WTC11 (cell line): ENCODE measurements at regions not wholly inside any gene's neighbourhood (a gene's known extent, or its start where the extent isn't known, plus 50 kb on each side); places are given as distances from the start of the nearest gene placed in this dataset.

ENCODE experiments used
- ATAC-seq: fragments of 200-7000 bp; cut with Tn5 transposase; 2 replicates; pipeline ENCODE4 v1.10.0; 2021; ENCODE audit warnings: mild to moderate bottlenecking, moderate library complexity
- CTCF ChIA-PET: fragments of 300-600 bp; sonication (Branson Sonifier 250); formaldehyde crosslinking; loops from one replicate; lab custom pipeline; 2021; ENCODE audit warnings: antibody characterized with exemption; lab: Charles Lee
- POLR2A ChIA-PET: fragments of 350-600 bp; sonication (Branson Sonifier 250); formaldehyde crosslinking; loops from one replicate; lab custom pipeline; 2021; ENCODE audit warnings: antibody characterized with exemption; lab: Charles Lee
- DNase-seq: peaks from one replicate; pipeline ENCODE4 v3.0.0; 2021; ENCODE audit warnings: low spot score
- H3K27ac Mint-ChIP-seq: 2 replicates; pipeline ENCODE4 v1.8.0; 2021; ENCODE audit warnings: mixed read lengths
- H3K27me3 Mint-ChIP-seq: 2 replicates; pipeline ENCODE4 v1.8.0; 2021; ENCODE audit warnings: low read depth, mild to moderate bottlenecking, moderate library complexity, mixed read lengths
- H3K36me3 Mint-ChIP-seq: 2 replicates; pipeline ENCODE4 v1.8.0; 2021; ENCODE audit warnings: mixed read lengths
- H3K4me1 Mint-ChIP-seq: 2 replicates; pipeline ENCODE4 v1.8.0; 2022; ENCODE audit warnings: mixed read lengths
- H3K4me3 Mint-ChIP-seq: 2 replicates; pipeline ENCODE4 v1.8.0; 2021; ENCODE audit warnings: mild to moderate bottlenecking, moderate library complexity, mixed read lengths
- H3K9me3 Mint-ChIP-seq: 2 replicates; pipeline ENCODE4 v1.8.0; 2021; ENCODE audit warnings: mixed read lengths
- AFF4 ChIP-seq: sonication (generic); formaldehyde crosslinking; IDR thresholded peaks from 2 replicates; pipeline ENCODE4 v1.8.1; 2023; ENCODE audit warnings: mild to moderate bottlenecking, missing genetic modification reagents, borderline replicate concordance
- AR ChIP-seq: fragments of 250-450 bp; sonication (Bioruptor Pico); IDR thresholded peaks from 2 replicates; pipeline ENCODE4 v1.9.0; 2021; ENCODE audit warnings: mild to moderate bottlenecking
- ATF1 ChIP-seq: sonication (generic); formaldehyde crosslinking; IDR thresholded peaks from 2 replicates; pipeline ENCODE4 v1.8.1; 2023; ENCODE audit warnings: mild to moderate bottlenecking, moderate library complexity, missing genetic modification reagents
- CREB1 ChIP-seq: sonication (generic); formaldehyde crosslinking; IDR thresholded peaks from 2 replicates; pipeline ENCODE4 v1.8.0; 2023; ENCODE audit warnings: mild to moderate bottlenecking, missing genetic modification reagents
- ESRRA ChIP-seq: sonication (generic); formaldehyde crosslinking; IDR thresholded peaks from 2 replicates; pipeline ENCODE4 v1.8.1; 2022; ENCODE audit warnings: mild to moderate bottlenecking, missing genetic modification reagents, borderline replicate concordance
- FOXP1 ChIP-seq: sonication (generic); formaldehyde crosslinking; IDR thresholded peaks from 2 replicates; pipeline ENCODE4 v1.8.0; 2022; ENCODE audit warnings: missing genetic modification reagents, mild to moderate bottlenecking, moderate library complexity, borderline replicate concordance
- NR3C1 ChIP-seq: sonication (generic); formaldehyde crosslinking; conservative IDR thresholded peaks from 2 replicates; pipeline ENCODE4 v1.8.1; 2023; ENCODE audit warnings: low read depth, mild to moderate bottlenecking, missing genetic modification reagents
- OVOL2 ChIP-seq: fragments of 250-450 bp; sonication (Bioruptor Pico); IDR thresholded peaks from 2 replicates; pipeline ENCODE4 v1.9.0; 2021; ENCODE audit warnings: mild to moderate bottlenecking, borderline replicate concordance
- PRRX2 ChIP-seq: fragments of 250-450 bp; sonication (Bioruptor Pico); IDR thresholded peaks from 2 replicates; pipeline ENCODE4 v1.8.0; 2021; ENCODE audit warnings: mild to moderate bottlenecking
- SMAD3 ChIP-seq: sonication (generic); formaldehyde crosslinking; IDR thresholded peaks from 2 replicates; pipeline ENCODE4 v1.8.0; 2022; ENCODE audit warnings: missing genetic modification reagents, mild to moderate bottlenecking, borderline replicate concordance
- TP53 ChIP-seq: sonication (generic); formaldehyde crosslinking; IDR thresholded peaks from 2 replicates; pipeline ENCODE4 v1.8.1; 2023; ENCODE audit warnings: mild to moderate bottlenecking, missing genetic modification reagents
- ZNF317 ChIP-seq: sonication (generic); formaldehyde crosslinking; IDR thresholded peaks from 2 replicates; pipeline ENCODE4 v1.8.1; 2023; ENCODE audit warnings: low read depth, mild to moderate bottlenecking, moderate library complexity, missing genetic modification reagents, borderline replicate concordance
- ZNF532 ChIP-seq: fragments of 250-450 bp; sonication (Bioruptor Pico); IDR thresholded peaks from 2 replicates; pipeline ENCODE4 v1.9.0; 2021; ENCODE audit warnings: mild to moderate bottlenecking, borderline replicate concordance
- TF ChIP-seq, protein P1 (sequence below): sonication (generic); formaldehyde crosslinking; IDR thresholded peaks from 2 replicates; pipeline ENCODE4 v1.8.1; 2022; ENCODE audit warnings: missing genetic modification reagents, borderline replicate concordance
- TF ChIP-seq, protein P2 (sequence below): sonication (generic); formaldehyde crosslinking; IDR thresholded peaks from 2 replicates; pipeline ENCODE4 v1.8.1; 2023; ENCODE audit warnings: mild to moderate bottlenecking, missing genetic modification reagents
- TF ChIP-seq, protein P3 (sequence below): sonication (generic); formaldehyde crosslinking; IDR thresholded peaks from 2 replicates; pipeline ENCODE4 v1.8.0; 2022; ENCODE audit warnings: mild to moderate bottlenecking, missing genetic modification reagents

- H3K27ac Mint-ChIP-seq = no peak overlapping the region
- peaks cover 4% of the 10 kb centered on the region for H3K27me3 Mint-ChIP-seq
- CTCF ChIA-PET = no interaction called here
- TF ChIP-seq PRRX2 (CRISPR knock-in tag) = no peak
- no peak for TF ChIP-seq OVOL2 (CRISPR knock-in tag)
- no peak for TF ChIP-seq NR3C1 (CRISPR knock-in tag)
- TF ChIP-seq, protein P1, sequence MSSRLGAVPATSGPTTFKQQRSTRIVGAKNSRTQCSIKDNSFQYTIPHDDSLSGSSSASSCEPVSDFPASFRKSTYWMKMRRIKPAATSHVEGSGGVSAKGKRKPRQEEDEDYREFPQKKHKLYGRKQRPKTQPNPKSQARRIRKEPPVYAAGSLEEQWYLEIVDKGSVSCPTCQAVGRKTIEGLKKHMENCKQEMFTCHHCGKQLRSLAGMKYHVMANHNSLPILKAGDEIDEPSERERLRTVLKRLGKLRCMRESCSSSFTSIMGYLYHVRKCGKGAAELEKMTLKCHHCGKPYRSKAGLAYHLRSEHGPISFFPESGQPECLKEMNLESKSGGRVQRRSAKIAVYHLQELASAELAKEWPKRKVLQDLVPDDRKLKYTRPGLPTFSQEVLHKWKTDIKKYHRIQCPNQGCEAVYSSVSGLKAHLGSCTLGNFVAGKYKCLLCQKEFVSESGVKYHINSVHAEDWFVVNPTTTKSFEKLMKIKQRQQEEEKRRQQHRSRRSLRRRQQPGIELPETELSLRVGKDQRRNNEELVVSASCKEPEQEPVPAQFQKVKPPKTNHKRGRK (CRISPR knock-in tag) = no peak
- no peak for TF ChIP-seq ESRRA (CRISPR knock-in tag)
- TF ChIP-seq SMAD3 = no peak
- TF ChIP-seq ZNF317 = no peak
- TF ChIP-seq TP53 = no peak
- TF ChIP-seq CREB1 (CRISPR knock-in tag) = no peak
- no peak for TF ChIP-seq ATF1 (CRISPR knock-in tag)
- TF ChIP-seq ZNF532 = no peak
- TF ChIP-seq, protein P2, sequence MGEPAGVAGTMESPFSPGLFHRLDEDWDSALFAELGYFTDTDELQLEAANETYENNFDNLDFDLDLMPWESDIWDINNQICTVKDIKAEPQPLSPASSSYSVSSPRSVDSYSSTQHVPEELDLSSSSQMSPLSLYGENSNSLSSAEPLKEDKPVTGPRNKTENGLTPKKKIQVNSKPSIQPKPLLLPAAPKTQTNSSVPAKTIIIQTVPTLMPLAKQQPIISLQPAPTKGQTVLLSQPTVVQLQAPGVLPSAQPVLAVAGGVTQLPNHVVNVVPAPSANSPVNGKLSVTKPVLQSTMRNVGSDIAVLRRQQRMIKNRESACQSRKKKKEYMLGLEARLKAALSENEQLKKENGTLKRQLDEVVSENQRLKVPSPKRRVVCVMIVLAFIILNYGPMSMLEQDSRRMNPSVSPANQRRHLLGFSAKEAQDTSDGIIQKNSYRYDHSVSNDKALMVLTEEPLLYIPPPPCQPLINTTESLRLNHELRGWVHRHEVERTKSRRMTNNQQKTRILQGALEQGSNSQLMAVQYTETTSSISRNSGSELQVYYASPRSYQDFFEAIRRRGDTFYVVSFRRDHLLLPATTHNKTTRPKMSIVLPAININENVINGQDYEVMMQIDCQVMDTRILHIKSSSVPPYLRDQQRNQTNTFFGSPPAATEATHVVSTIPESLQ = no peak
- TF ChIP-seq, protein P3, sequence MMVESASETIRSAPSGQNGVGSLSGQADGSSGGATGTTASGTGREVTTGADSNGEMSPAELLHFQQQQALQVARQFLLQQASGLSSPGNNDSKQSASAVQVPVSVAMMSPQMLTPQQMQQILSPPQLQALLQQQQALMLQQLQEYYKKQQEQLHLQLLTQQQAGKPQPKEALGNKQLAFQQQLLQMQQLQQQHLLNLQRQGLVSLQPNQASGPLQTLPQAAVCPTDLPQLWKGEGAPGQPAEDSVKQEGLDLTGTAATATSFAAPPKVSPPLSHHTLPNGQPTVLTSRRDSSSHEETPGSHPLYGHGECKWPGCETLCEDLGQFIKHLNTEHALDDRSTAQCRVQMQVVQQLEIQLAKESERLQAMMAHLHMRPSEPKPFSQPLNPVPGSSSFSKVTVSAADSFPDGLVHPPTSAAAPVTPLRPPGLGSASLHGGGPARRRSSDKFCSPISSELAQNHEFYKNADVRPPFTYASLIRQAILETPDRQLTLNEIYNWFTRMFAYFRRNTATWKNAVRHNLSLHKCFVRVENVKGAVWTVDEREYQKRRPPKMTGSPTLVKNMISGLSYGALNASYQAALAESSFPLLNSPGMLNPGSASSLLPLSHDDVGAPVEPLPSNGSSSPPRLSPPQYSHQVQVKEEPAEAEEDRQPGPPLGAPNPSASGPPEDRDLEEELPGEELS (CRISPR knock-in tag) = no peak
- no peaks in the 10 kb centered on the region for H3K9me3 Mint-ChIP-seq
- H3K36me3 Mint-ChIP-seq = no peaks in the 10 kb centered on the region
- no peak for ATAC-seq
- POLR2A ChIA-PET = no interaction called here
- no peak for DNase-seq
- 0 out of 2 replicates have a peak, but pooled peaks cover 3% of the 10 kb centered on the region for H3K4me1 Mint-ChIP-seq
- H3K4me3 Mint-ChIP-seq = no peak overlapping the region
Measured at GRCh38 chr16:86129541-86129940, 230.6 kb downstream of the IRF8 start.

- Mint-ChIP-seq H3K4me3 (no peak overlapping the region), H3K27ac (no peak overlapping the region), H3K36me3 (no peaks in the 10 kb centered on the region), H3K27me3 (peaks cover 5% of the 10 kb centered on the region), H3K9me3 (no peaks in the 10 kb centered on the region), H3K4me1 (0 out of 2 replicates have a peak, but pooled peaks cover 3% of the 10 kb centered on the region)
- DNase-seq = no peak
- ChIA-PET POLR2A (no interaction called here), CTCF (no interaction called here)
- ATAC-seq = no peak
- TF ChIP-seq AFF4 (no peak), FOXP1 (CRISPR knock-in tag) (no peak), AR (CRISPR knock-in tag) (no peak)
Measured at GRCh38 chr16:86133377-86133776, 234.4 kb downstream of the IRF8 start.
